HEK293T (cell line): ENCODE measurements at regions not wholly inside any gene's neighbourhood (a gene's known extent, or its start where the extent isn't known, plus 50 kb on each side); places are given as distances from the start of the nearest gene placed in this dataset.
"Not testable (repeated sequence)": the region's sequence is repeated elsewhere in the genome, so short reads cannot be mapped to it uniquely, and the experiment has no call there.

Experiments used
- CTCF ChIA-PET: fragments of 350-600 bp; formaldehyde crosslinking; extraction: SDS; loops from one replicate; lab custom pipeline; 2021; ENCODE audit warnings: antibody characterized with exemption, inconsistent platforms; lab: Yijun Ruan, JAX
- POLR2A ChIA-PET: fragments of 350-600 bp; formaldehyde crosslinking; extraction: SDS; loops from one replicate; lab custom pipeline; 2020; ENCODE audit warnings: antibody characterized with exemption, inconsistent platforms; lab: Yijun Ruan, JAX
- DNase-seq: peaks from one replicate; pipeline ENCODE4 v3.0.0; 2012; ENCODE audit warnings: mixed read lengths; ENCODE audit errors: extremely low spot score
- ARNT ChIP-seq: fragments of 450-650 bp; IDR thresholded peaks from 2 replicates; pipeline ENCODE4 v1.6.1; 2017; ENCODE audit warnings: mild to moderate bottlenecking
- BHLHE40 ChIP-seq: fragments of 450-650 bp; IDR thresholded peaks from 2 replicates; pipeline ENCODE4 v1.6.1; 2016; ENCODE audit warnings: mild to moderate bottlenecking, moderate library complexity, borderline replicate concordance
- CTBP1 ChIP-seq: fragments of 450-650 bp; IDR thresholded peaks from 2 replicates; pipeline ENCODE4 v1.6.1; 2016; ENCODE audit warnings: borderline replicate concordance
- ELF4 ChIP-seq: fragments of 450-650 bp; IDR thresholded peaks from 2 replicates; pipeline ENCODE4 v1.6.1; 2017; ENCODE audit warnings: antibody characterized with exemption
- FOXA1 ChIP-seq: fragments of 450-650 bp; IDR thresholded peaks from 2 replicates; pipeline ENCODE4 v1.6.1; 2016; ENCODE audit warnings: mild to moderate bottlenecking
- FOXK2 ChIP-seq: fragments of 450-650 bp; IDR thresholded peaks from 2 replicates; pipeline ENCODE4 v1.6.1; 2016; ENCODE audit warnings: mild to moderate bottlenecking
- FOXM1 ChIP-seq: fragments of 450-650 bp; IDR thresholded peaks from 2 replicates; pipeline ENCODE4 v1.6.1; 2017; ENCODE audit warnings: mild to moderate bottlenecking, borderline replicate concordance
- HDGF ChIP-seq: fragments of 450-650 bp; IDR thresholded peaks from 2 replicates; pipeline ENCODE4 v1.6.1; 2017; ENCODE audit warnings: antibody characterized with exemption, borderline replicate concordance
- L3MBTL2 ChIP-seq: fragments of 450-650 bp; conservative IDR thresholded peaks from 2 replicates; pipeline ENCODE4 v1.6.1; 2016; ENCODE audit warnings: mild to moderate bottlenecking
- LEF1 ChIP-seq: fragments of 450-650 bp; IDR thresholded peaks from 2 replicates; pipeline ENCODE4 v1.6.1; 2017; ENCODE audit warnings: mild to moderate bottlenecking, borderline replicate concordance
- NFRKB ChIP-seq: fragments of 450-650 bp; IDR thresholded peaks from 2 replicates; pipeline ENCODE4 v1.6.1; 2016; ENCODE audit warnings: mild to moderate bottlenecking, moderate library complexity
- PKNOX1 ChIP-seq: fragments of 450-650 bp; IDR thresholded peaks from 2 replicates; pipeline ENCODE4 v1.6.1; 2016
- SP1 ChIP-seq: fragments of 450-650 bp; IDR thresholded peaks from 2 replicates; pipeline ENCODE4 v1.6.1; 2017
- SUZ12 ChIP-seq: fragments of 450-650 bp; IDR thresholded peaks from 2 replicates; pipeline ENCODE4 v1.6.1; 2016; ENCODE audit warnings: mild to moderate bottlenecking
- TARDBP ChIP-seq: fragments of 450-650 bp; IDR thresholded peaks from 2 replicates; pipeline ENCODE4 v1.6.1; 2016
- ZNF384 ChIP-seq: fragments of 450-650 bp; IDR thresholded peaks from 2 replicates; pipeline ENCODE4 v1.6.1; 2016

- CTCF ChIA-PET = no interaction called here
- TF ChIP-seq FOXK2 (no peak), NFRKB (no peak), TARDBP (no peak)
- no peak for DNase-seq
- POLR2A ChIA-PET = no interaction called here
Measured at GRCh38 chr1:238334170-238334569, 443.4 kb upstream of the ZP4 start.

- DNase-seq = no peak
- TF ChIP-seq CTBP1 (no peak), HDGF (no peak), L3MBTL2 (no peak), ARNT (no peak), FOXA1 (no peak), FOXK2 (no peak), ELF4 (no peak), SUZ12 (no peak), NFRKB (no peak), LEF1 (no peak), BHLHE40 (no peak), ZNF384 (no peak), PKNOX1 (no peak), FOXM1 (no peak), SP1 (no peak), TARDBP (no peak)
- POLR2A ChIA-PET = no interaction called here
- CTCF ChIA-PET = no interaction called here
Measured at GRCh38 chr1:238331557-238331956, 440.8 kb upstream of the ZP4 start.

GRCh38 chr1:238329671-238330070 is 438.9 kb upstream of the ZP4 start:
- no peak for DNase-seq
- ChIA-PET CTCF (no interaction called here), POLR2A (no interaction called here)
- no peak for TF ChIP-seq NFRKB
- TF ChIP-seq CTBP1 = no peak
- no peak for TF ChIP-seq L3MBTL2
- no peak for TF ChIP-seq FOXM1
- TF ChIP-seq BHLHE40 = no peak
- TF ChIP-seq FOXK2 = no peak
- TF ChIP-seq ZNF384 = no peak
- TF ChIP-seq LEF1 = no peak
- no peak for TF ChIP-seq ELF4
- no peak for TF ChIP-seq TARDBP
- no peak for TF ChIP-seq PKNOX1

GRCh38 chr1:238327033-238327432 is 436.3 kb upstream of the ZP4 start:
- CTCF ChIA-PET, POLR2A ChIA-PET, DNase-seq: not testable (repeated sequence)

- CTCF ChIA-PET, POLR2A ChIA-PET, DNase-seq: not testable (repeated sequence)
Measured at GRCh38 chr1:238326479-238326878, 435.8 kb upstream of the ZP4 start.

GRCh38 chr1:238324211-238324864 is 433.6 kb upstream of the ZP4 start:
- POLR2A ChIA-PET = no interaction called here
- CTCF ChIA-PET = no interaction called here
- DNase-seq = no peak
- no peak for TF ChIP-seq PKNOX1
- TF ChIP-seq FOXA1 = no peak
- no peak for TF ChIP-seq ELF4
- TF ChIP-seq L3MBTL2 = no peak
- no peak for TF ChIP-seq NFRKB
- no peak for TF ChIP-seq HDGF
- no peak for TF ChIP-seq FOXK2
- TF ChIP-seq ARNT = no peak
- no peak for TF ChIP-seq SP1
- TF ChIP-seq CTBP1 = no peak

GRCh38 chr1:238323490-238323889 is 432.8 kb upstream of the ZP4 start:
- no peak for DNase-seq
- ChIA-PET CTCF (no interaction called here), POLR2A (no interaction called here)
- no peak for TF ChIP-seq ARNT
- no peak for TF ChIP-seq FOXA1
- no peak for TF ChIP-seq FOXM1
- no peak for TF ChIP-seq L3MBTL2
- TF ChIP-seq FOXK2 = no peak
- TF ChIP-seq ELF4 = no peak
- TF ChIP-seq ZNF384 = no peak
- TF ChIP-seq LEF1 = no peak
- TF ChIP-seq BHLHE40 = no peak
- TF ChIP-seq NFRKB = no peak
- TF ChIP-seq CTBP1 = no peak
- TF ChIP-seq PKNOX1 = no peak
- TF ChIP-seq SP1 = no peak
- TF ChIP-seq TARDBP = no peak
- TF ChIP-seq HDGF = no peak
- TF ChIP-seq SUZ12 = no peak
